GM13976 (cell line): ENCODE measurements at regions not wholly inside any gene's neighbourhood (a gene's known extent, or its start where the extent isn't known, plus 50 kb on each side); places are given as distances from the start of the nearest gene placed in this dataset.

Experiments used
- DNase-seq: peaks from one replicate; pipeline ENCODE4 v3.0.0; 2012; ENCODE audit warnings: low spot score
- CTCF ChIP-seq: IDR thresholded peaks from 2 replicates; pipeline ENCODE4 v1.5.1; 2012; ENCODE audit warnings: borderline replicate concordance, mild to moderate bottlenecking; ENCODE audit not compliant: insufficient read depth; ENCODE audit errors: extremely low read depth, missing control alignments, control extremely low read depth
- in situ Hi-C: fragments of 300-500 bp; cut with MboI; formaldehyde crosslinking; loops from one replicate; pipeline ENCODE4 v1.12.0; 2022; ENCODE audit warnings: low sequenced_read_pairs, mixed read lengths, inconsistent platforms; ENCODE audit not compliant: unreplicated experiment

GRCh38 chr15:57881361-57881760 lies 174.8 kb downstream of the POLR2M start:
- DNase-seq = no peak
- in situ Hi-C loops = no loop called here
- TF ChIP-seq CTCF = no peak

- no peak for TF ChIP-seq CTCF
- in situ Hi-C loops = no loop called here
- DNase-seq = no peak
These were observed 175.5 kb downstream of the POLR2M start for GRCh38 chr15:57881972-57882371.

- no peak for TF ChIP-seq CTCF
- no peak for DNase-seq
- in situ Hi-C loops = no loop called here
These were observed 177.2 kb downstream of the POLR2M start for GRCh38 chr15:57883701-57884100.

GRCh38 chr15:57884936-57885335 lies 178.4 kb downstream of the POLR2M start:
- in situ Hi-C loops = no loop called here
- no peak for TF ChIP-seq CTCF
- DNase-seq = no peak

GRCh38 chr15:57885435-57885834 lies 178.9 kb downstream of the POLR2M start:
- no peak for TF ChIP-seq CTCF
- no peak for DNase-seq
- in situ Hi-C loops = no loop called here

- no peak for TF ChIP-seq CTCF
- in situ Hi-C loops = no loop called here
- DNase-seq = no peak
These were observed 177.7 kb downstream of the ALDH1A2 start for GRCh38 chr15:57887825-57888224.

- in situ Hi-C loops = no loop called here
- DNase-seq = no peak
- TF ChIP-seq CTCF = no peak
These were observed 175.2 kb downstream of the ALDH1A2 start for GRCh38 chr15:57890351-57890750.
